SK-N-MC (cell line): ENCODE measurements at regions not wholly inside any gene's neighbourhood (a gene's known extent, or its start where the extent isn't known, plus 50 kb on each side); places are given as distances from the start of the nearest gene placed in this dataset.

ENCODE experiments used
- EZH2 ChIP-seq: fragments of 200-600 bp; sonication (generic); IDR thresholded peaks from one replicate; pipeline ENCODE4 v1.6.1; 2017; ENCODE audit warnings: antibody characterized with exemption
- POLR2AphosphoS5 ChIP-seq: IDR thresholded peaks from 2 replicates; pipeline ENCODE4 v1.6.1; 2012; ENCODE audit warnings: mild to moderate bottlenecking, low read depth, low read length, borderline replicate concordance

GRCh38 chr6:74253261-74253660 is 557.3 kb downstream of the CD109 start:
- TF ChIP-seq EZH2: no peak
- TF ChIP-seq POLR2AphosphoS5: no peak
